T47D (cell line): ENCODE measurements at regions not wholly inside any gene's neighbourhood (a gene's known extent, or its start where the extent isn't known, plus 50 kb on each side); places are given as distances from the start of the nearest gene placed in this dataset.
A peak's percentile ranks its signal among the peaks of the same experiment; 100 is the strongest.

Experiments used
- DNase-seq, 2 experiments: peaks; one replicate each; pipeline versions ENCODE4 v3.0.0 to v3.0.0-alpha.2; 2011 to 2012; ENCODE audit warnings: low read depth in 1 of 2, low spot score in 1 of 2
- JUND ChIP-seq: IDR thresholded peaks from 2 replicates; pipeline ENCODE4 v1.6.1; 2012; ENCODE audit warnings: low read depth
- in situ Hi-C: cut with HindIII; loops from 2 replicates; pipeline ENCODE4 v1.10.0; 2016; ENCODE audit warnings: low sequenced_read_pairs, low pct_unique_long_range_greater_than_20kb

- in situ Hi-C loops, result no loop called here
- DNase-seq, result no peak
- no peak for TF ChIP-seq JUND
Measured at GRCh38 chr12:97347956-97348355, 114.6 kb upstream of the RMST start.

GRCh38 chr12:97358361-97358760 lies 104.2 kb upstream of the RMST start:
- in situ Hi-C loops, result no loop called here
- no peak for TF ChIP-seq JUND
- no peak for DNase-seq

DNA sequence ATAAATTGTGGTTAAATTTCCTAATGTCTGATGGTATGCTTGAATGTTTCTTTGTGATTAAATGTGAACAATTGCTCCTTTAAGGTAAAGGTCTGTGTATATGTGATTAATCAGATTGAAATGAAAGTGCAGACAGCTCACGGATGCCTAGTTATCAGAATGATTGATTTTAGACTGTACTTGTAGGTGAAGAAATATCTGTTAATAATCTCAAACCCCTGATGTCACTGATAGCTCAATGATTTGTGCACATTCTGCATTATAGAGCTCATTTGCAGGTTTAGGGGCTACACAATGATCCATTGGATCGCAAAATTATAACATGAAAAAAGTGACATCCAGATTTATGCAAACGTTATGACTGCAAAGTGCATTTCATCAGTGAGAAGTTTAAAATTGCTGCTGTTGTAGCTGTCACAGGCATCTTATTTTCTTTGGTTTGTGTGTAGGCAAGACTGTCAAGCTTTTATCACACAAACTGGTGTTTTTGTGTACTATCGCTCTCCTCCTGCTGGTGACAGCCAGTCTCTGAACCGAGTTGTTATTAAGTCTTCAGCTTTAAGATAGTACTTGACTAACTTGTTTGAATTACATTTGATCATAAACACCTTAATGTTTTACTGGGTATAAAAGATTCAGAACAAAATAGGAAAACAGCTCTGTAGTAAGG lies 103.4 kb upstream of the RMST start:
- no peak for TF ChIP-seq JUND
- no peak for DNase-seq
- in situ Hi-C loops, result no loop called here

- DNase-seq, result no peak
- in situ Hi-C loops, result no loop called here
- no peak for TF ChIP-seq JUND
Measured at GRCh38 chr12:97363693-97364092, 98.9 kb upstream of the RMST start.

DNA sequence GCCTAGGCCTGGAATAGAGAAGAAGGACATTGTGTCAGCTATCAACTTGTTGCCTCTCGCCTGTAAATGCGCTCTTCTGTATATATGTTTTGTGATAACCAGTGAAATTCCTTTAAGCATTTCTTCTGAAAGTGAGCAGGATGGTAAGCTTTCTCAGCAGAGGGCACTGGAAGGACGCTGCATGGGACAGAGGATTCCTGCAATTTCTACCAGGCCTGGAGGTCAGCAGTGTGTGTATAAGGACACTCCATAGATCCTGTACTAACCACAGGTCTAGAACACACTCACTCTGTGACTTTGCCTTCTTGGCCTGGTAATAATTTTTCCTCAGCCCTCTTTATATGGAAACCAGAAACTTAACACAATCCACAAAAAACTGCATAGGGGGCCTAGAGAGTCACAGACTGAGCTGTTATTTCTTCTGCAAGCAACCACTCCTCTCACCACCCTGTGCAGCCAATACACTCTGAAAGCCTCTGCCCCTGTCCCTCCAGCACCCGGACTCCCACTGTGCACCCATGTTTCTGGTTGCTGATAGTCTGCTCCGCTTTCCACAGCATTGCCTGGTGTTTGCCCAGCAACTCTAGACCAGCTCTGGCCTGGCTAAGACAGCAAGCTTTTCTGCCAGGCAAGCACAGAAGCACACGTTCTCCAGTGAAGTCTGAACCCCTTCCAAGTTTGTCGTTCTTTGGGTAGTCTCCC lies 94.0 kb upstream of the RMST start:
- TF ChIP-seq JUND, result no peak
- in situ Hi-C loops, result no loop called here
- peak; percentile 6 to 46 for DNase-seq

- no peak for DNase-seq
- in situ Hi-C loops, result no loop called here
- no peak for TF ChIP-seq JUND
Measured at GRCh38 chr12:97375310-97375709, 87.3 kb upstream of the RMST start.

- DNase-seq, result no peak
- in situ Hi-C loops, result no loop called here
- no peak for TF ChIP-seq JUND
Measured at GRCh38 chr12:97380440-97380839, 82.2 kb upstream of the RMST start.

DNA sequence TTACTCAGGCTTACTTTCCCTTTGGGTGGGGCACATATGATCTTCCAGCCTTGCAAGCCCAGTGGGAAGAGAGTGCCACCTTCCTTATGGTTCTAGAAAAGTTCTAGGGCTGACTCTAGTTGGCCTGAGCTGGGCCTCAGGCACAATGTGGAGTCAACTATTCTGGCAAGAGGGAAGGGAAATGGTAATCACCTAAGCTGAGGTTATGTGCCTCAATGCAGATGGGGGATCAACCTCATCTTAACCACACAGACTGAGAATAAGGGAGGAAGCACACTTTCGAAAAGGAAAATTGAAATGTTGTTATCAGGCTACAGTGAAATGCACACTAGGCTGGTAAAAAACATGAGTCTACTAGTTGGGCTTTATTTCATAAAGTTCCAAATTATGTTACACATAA lies 77.5 kb upstream of the RMST start:
- in situ Hi-C loops, result no loop called here
- TF ChIP-seq JUND, result no peak
- DNase-seq, result no peak

GRCh38 chr12:97386133-97386581 lies 76.4 kb upstream of the RMST start:
- in situ Hi-C loops, result no loop called here
- no peak for TF ChIP-seq JUND
- DNase-seq, result peak in 1 of 2 experiments; percentile 9

GRCh38 chr12:97387844-97388243 lies 74.8 kb upstream of the RMST start:
- DNase-seq, result no peak
- in situ Hi-C loops, result no loop called here
- no peak for TF ChIP-seq JUND

DNA sequence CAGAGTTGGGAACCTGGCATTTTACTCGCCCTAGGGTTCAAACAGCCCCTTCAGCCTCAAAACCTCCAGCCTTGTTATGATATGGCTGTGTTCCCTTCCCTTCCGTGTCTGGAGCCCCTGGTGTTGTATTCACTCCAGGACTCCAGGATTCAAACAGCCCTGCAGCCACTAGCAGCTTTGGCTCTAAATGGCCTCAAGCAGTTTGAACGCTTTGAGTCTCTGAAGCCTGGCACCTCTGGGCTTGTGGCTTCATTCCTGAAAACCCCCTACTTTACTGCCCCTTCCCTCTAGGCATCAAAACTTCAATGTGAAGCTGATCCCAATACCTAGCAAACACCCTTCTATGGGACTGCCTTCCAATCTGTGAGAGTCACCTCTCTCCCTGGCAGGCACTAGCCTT lies 67.9 kb upstream of the RMST start:
- no peak for TF ChIP-seq JUND
- no peak for DNase-seq
- in situ Hi-C loops, result no loop called here

DNA sequence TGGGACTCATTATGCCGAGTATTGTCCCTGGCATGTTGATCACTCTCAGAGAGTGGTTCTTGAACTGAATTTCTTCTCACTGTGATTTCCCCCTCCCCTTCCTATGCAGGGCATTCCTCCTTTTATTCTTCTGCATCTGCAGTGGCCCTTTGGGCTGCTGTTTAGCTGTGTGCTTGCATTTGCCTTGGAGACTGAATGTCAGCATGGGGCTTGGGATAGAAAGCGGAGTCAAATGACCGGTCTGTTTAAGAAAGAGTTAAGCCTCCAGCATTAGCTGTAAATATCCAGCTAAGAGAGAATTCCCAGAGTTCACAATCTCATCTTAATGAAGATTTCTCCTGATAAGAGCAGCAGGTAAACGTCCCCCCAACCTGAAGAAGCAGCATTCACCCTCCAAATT lies 65.6 kb upstream of the RMST start:
- DNase-seq, result no peak
- in situ Hi-C loops, result no loop called here
- TF ChIP-seq JUND, result no peak

- no peak for DNase-seq
- in situ Hi-C loops, result no loop called here
- TF ChIP-seq JUND, result no peak
Measured at GRCh38 chr12:97398704-97399103, 63.9 kb upstream of the RMST start.

- TF ChIP-seq JUND, result no peak
- in situ Hi-C loops, result no loop called here
- no peak for DNase-seq
Measured at GRCh38 chr12:97404093-97404492, 58.5 kb upstream of the RMST start.
